ENCODE measurements at regions not wholly inside any gene's neighbourhood (a gene's known extent, or its start where the extent isn't known, plus 50 kb on each side); places are given as distances from the start of the nearest gene placed in this dataset.

DNA sequence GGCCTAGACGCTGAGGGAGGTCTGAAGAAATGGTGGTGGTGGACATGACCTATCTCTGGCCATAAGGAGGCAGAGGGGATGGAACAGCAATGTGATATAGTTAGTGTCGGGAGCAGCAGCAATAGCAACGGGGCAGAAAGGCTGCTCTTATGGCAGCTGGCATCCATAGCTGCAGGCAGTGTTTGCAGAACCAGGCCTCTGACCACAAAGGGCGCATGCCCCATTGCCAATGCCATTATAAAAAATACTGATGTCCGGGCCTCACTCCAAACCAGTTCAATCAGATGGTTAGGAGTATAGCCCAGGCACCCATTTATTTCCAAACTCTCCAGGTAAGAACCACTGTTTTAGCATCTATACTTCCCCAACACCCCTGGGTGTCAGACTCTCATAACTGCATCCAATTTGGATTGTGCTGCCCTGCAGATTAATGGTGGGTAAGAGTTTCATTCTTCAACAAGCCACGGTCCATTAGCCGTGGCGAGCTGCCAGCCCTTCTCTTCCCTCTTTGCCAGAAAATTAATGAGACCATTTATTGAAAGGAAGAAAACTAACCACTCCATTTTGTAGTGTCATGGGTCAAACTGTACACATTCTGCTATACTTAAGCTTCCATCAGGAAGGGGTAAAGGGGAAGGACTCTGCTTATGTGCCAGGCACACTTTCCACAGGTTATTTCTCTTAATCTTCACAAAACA is 72.8 kb upstream of the SPON1 start:
- no peak for DNase-seq
- Histone ChIP-seq H3K4me3 (no peak overlapping the region), H3K27me3 (no peaks in the 10 kb centered on the region), H3K36me3 (no peaks in the 10 kb centered on the region), H3K27ac (no peak overlapping the region), H3K9me3 (no peaks in the 10 kb centered on the region), H3K4me1 (peaks cover 0 to 1% (median 0%) of the 10 kb centered on the region in 4 donors)
- intact Hi-C loops (cut with DNase I; ENCODE audit: low total_unique reads) (no loop called here), in situ Hi-C loops (cut with MboI; ENCODE audit: low pct_ligation_motif_present in 1 of 4, low pct_unique_long_range_greater_than_20kb in 1 of 4, low sequenced_read_pairs in 3 of 4) (no loop called here)
- no peak for TF ChIP-seq POLR2AphosphoS5 (IDR thresholded peaks at IDR 0.05)
- no peak for TF ChIP-seq EP300 (IDR thresholded peaks at IDR 0.05; ENCODE audit: low read depth)
- TF ChIP-seq, protein P1, sequence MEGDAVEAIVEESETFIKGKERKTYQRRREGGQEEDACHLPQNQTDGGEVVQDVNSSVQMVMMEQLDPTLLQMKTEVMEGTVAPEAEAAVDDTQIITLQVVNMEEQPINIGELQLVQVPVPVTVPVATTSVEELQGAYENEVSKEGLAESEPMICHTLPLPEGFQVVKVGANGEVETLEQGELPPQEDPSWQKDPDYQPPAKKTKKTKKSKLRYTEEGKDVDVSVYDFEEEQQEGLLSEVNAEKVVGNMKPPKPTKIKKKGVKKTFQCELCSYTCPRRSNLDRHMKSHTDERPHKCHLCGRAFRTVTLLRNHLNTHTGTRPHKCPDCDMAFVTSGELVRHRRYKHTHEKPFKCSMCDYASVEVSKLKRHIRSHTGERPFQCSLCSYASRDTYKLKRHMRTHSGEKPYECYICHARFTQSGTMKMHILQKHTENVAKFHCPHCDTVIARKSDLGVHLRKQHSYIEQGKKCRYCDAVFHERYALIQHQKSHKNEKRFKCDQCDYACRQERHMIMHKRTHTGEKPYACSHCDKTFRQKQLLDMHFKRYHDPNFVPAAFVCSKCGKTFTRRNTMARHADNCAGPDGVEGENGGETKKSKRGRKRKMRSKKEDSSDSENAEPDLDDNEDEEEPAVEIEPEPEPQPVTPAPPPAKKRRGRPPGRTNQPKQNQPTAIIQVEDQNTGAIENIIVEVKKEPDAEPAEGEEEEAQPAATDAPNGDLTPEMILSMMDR (IDR thresholded peaks at IDR 0.05): no peak
- no peak for TF ChIP-seq POLR2A (IDR thresholded peaks at IDR 0.05)
- 77 to 79% methylated on average over 5 to 8 of the region's 8 CpGs for WGBS, 2 donors (ENCODE audit: low coverage in 1 of 2)

DNA sequence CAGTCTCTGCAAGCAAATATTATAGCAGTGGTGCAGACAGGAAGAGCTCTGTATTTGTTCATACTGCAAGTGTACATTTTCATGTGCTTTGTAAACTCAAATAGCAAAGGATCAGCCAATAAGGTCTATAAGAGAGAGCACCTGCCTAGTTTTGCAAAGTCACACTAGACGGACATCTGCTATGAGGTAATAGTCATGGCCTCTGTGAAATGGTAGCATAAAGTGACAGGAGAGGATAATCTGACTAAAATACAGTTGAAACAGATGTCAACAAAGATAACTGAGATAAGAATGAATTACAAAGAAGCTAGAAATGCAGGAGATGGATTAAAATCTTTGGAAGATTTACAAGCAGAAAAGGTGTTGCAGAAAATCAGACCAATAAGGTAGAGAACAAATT is 70.6 kb upstream of the SPON1 start:
- WGBS, 2 donors (ENCODE audit: low coverage in 1 of 2): 61% methylated on average over 1 of the region's 1 CpG; no CpG with 5 or more reads in 1 of the 2 donors
- in situ Hi-C loops (cut with MboI; ENCODE audit: low pct_ligation_motif_present in 1 of 4, low pct_unique_long_range_greater_than_20kb in 1 of 4, low sequenced_read_pairs in 3 of 4): no loop called here
- H3K27ac ChIP-seq: no peak overlapping the region

DNA sequence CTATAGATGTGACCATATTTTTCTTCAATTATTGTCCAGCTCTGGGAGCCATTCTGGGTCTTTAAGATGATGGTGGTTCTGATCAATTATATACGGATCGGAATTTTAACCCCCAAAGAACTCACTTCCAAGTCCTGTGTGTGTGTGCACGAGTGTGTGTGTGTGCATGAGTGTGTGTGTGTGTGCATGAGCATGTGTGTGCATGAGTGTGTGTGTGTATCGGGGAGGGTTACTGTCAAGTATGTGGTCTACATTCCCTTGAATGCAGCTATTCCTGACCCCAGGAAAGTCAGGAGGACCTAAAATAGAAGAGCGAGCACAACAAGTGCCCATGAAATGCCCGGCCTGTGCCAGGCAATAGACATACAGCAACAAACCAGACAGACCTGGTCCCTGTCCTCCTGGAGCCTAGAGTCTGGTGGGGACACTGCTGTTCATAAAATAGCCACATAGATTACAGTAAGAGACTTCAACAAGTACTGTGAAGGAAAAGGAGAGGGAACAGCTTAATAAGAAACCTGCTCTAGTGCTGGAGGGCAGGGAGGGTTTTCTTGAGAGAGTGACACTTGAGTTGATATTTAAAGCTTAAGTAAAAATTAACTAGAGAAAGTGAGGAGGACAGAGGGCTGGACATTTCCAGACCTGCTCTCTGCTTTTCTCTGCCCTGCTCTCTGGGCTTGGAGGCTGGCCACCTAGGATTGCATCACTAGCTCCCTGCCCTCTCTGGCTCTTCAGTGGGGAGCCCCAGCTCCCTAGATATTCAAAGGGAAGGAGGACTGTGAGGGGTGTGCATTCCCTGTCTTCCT is 66.1 kb upstream of the SPON1 start:
- Histone ChIP-seq H3K27me3 (no peaks in the 10 kb centered on the region), H3K27ac (no peak overlapping the region), H3K36me3 (no peaks in the 10 kb centered on the region), H3K9me3 (no peaks in the 10 kb centered on the region), H3K4me3 (no peak overlapping the region), H3K4me1 (no peaks in the 10 kb centered on the region)
- in situ Hi-C loops (cut with MboI; ENCODE audit: low pct_ligation_motif_present in 1 of 4, low pct_unique_long_range_greater_than_20kb in 1 of 4, low sequenced_read_pairs in 3 of 4) (no loop called here), intact Hi-C loops (cut with DNase I; ENCODE audit: low total_unique reads) (no loop called here)
- no peak for TF ChIP-seq POLR2A (IDR thresholded peaks at IDR 0.05)
- TF ChIP-seq POLR2AphosphoS5 (IDR thresholded peaks at IDR 0.05): no peak
- no peak for TF ChIP-seq EP300 (IDR thresholded peaks at IDR 0.05; ENCODE audit: low read depth)
- TF ChIP-seq, protein P1 (IDR thresholded peaks at IDR 0.05): no peak
- no peak for DNase-seq
- WGBS, 2 donors (ENCODE audit: low coverage in 1 of 2): 71 to 80% methylated on average over 5 to 6 of the region's 6 CpGs

More for the DNA sequence above, 70.6 kb upstream of the SPON1 start:
- Histone ChIP-seq H3K36me3 (no peaks in the 10 kb centered on the region), H3K27me3 (no peaks in the 10 kb centered on the region), H3K4me3 (no peak overlapping the region), H3K9me3 (no peaks in the 10 kb centered on the region), H3K4me1 (no peaks in the 10 kb centered on the region)
- TF ChIP-seq, protein P1 (IDR thresholded peaks at IDR 0.05): no peak
- TF ChIP-seq POLR2AphosphoS5 (IDR thresholded peaks at IDR 0.05) (no peak), POLR2A (IDR thresholded peaks at IDR 0.05) (no peak), EP300 (IDR thresholded peaks at IDR 0.05; ENCODE audit: low read depth) (no peak)
- intact Hi-C loops (cut with DNase I; ENCODE audit: low total_unique reads): no loop called here
- DNase-seq: no peak

DNA sequence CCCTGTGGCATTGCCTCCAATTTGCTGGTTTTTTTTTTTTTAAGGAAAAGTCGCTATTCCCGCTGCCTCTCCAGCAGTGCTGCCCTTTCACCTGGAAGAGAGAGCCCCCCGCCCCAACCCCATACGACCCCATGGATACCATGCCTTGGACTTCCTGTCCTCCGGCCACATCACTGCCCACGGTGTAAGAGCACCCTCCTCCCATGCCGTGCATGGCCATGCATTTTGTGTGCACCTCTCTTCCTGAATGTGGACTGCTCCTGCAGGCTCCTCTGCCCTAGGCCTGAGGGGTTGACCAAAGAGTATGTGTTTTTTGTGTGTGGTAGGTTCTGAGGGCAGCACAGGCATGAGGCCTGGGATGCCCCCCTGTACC is 65.6 kb upstream of the SPON1 start:
- no peak for DNase-seq
- 69 to 91% methylated on average over 3 to 7 of the region's 7 CpGs for WGBS, 2 donors (ENCODE audit: low coverage in 1 of 2)
- H3K9me3 ChIP-seq: no peaks in the 10 kb centered on the region
- H3K4me3 ChIP-seq: no peak overlapping the region
- in situ Hi-C loops (cut with MboI; ENCODE audit: low pct_ligation_motif_present in 1 of 4, low pct_unique_long_range_greater_than_20kb in 1 of 4, low sequenced_read_pairs in 3 of 4) (no loop called here), intact Hi-C loops (cut with DNase I; ENCODE audit: low total_unique reads) (no loop called here)
- H3K27me3 ChIP-seq: no peaks in the 10 kb centered on the region
- no peak overlapping the region for H3K27ac ChIP-seq
- no peaks in the 10 kb centered on the region for H3K4me1 ChIP-seq
- no peaks in the 10 kb centered on the region for H3K36me3 ChIP-seq
- TF ChIP-seq, protein P1 (IDR thresholded peaks at IDR 0.05): no peak
- TF ChIP-seq POLR2A (IDR thresholded peaks at IDR 0.05) (no peak), POLR2AphosphoS5 (IDR thresholded peaks at IDR 0.05) (no peak), EP300 (IDR thresholded peaks at IDR 0.05; ENCODE audit: low read depth) (no peak)
